ENCODE measurements at regions not wholly inside any gene's neighbourhood (a gene's known extent, or its start where the extent isn't known, plus 50 kb on each side); places are given as distances from the start of the nearest gene placed in this dataset.

- ATAC-seq, result no peak
Observed at GRCh38 chr14:89017417-89017816, 193.0 kb downstream of the TTC8 start.

- ATAC-seq, result no peak
Observed at GRCh38 chr14:89022274-89022673, 197.8 kb downstream of the TTC8 start.

- ATAC-seq, result no peak
Observed at GRCh38 chr14:89024691-89025090, 200.2 kb downstream of the TTC8 start.

- ATAC-seq, result no peak
Observed at GRCh38 chr14:89025561-89026236, 201.2 kb downstream of the TTC8 start.

GRCh38 chr14:89027097-89027740, 202.8 kb downstream of the TTC8 start:
- peak; percentile 87 to 91 for ATAC-seq

GRCh38 chr14:89028462-89029134, 204.1 kb downstream of the TTC8 start:
- no peak for ATAC-seq

- ATAC-seq, result no peak
Observed at GRCh38 chr14:89029961-89030694, 205.7 kb downstream of the TTC8 start.

- no peak for ATAC-seq
Observed at GRCh38 chr14:89030921-89031320, 206.5 kb downstream of the TTC8 start.

GRCh38 chr14:89032086-89032649, 207.7 kb downstream of the TTC8 start:
- no peak for ATAC-seq

- no peak for ATAC-seq
Observed at GRCh38 chr14:89033756-89034155, 209.3 kb downstream of the TTC8 start.

GRCh38 chr14:89036371-89036770, 211.9 kb downstream of the TTC8 start:
- no peak for ATAC-seq

GRCh38 chr14:89037065-89037464, 212.6 kb downstream of the TTC8 start:
- ATAC-seq, result no peak

GRCh38 chr14:89040080-89040459, 215.6 kb downstream of the TTC8 start:
- ATAC-seq, result peak; percentile 13 to 21

GRCh38 chr14:89040460-89041256, 216.2 kb downstream of the TTC8 start:
- peak; percentile 48 to 55 for ATAC-seq

- ATAC-seq, result no peak
Observed at GRCh38 chr14:89041257-89041582, 216.8 kb downstream of the TTC8 start.

GRCh38 chr14:89042021-89042420, 217.6 kb downstream of the TTC8 start:
- ATAC-seq, result no peak

- ATAC-seq, result no peak
Observed at GRCh38 chr14:89053303-89053702, 228.9 kb downstream of the TTC8 start.

- ATAC-seq, result no peak
Observed at GRCh38 chr14:89056394-89056793, 231.9 kb downstream of the TTC8 start.

GRCh38 chr14:89058697-89059096, 234.2 kb downstream of the TTC8 start:
- ATAC-seq, result no peak

GRCh38 chr14:89060191-89060590, 235.7 kb downstream of the TTC8 start:
- no peak for ATAC-seq

GRCh38 chr14:89061696-89062095, 237.2 kb downstream of the TTC8 start:
- ATAC-seq, result no peak

- no peak for ATAC-seq
Observed at GRCh38 chr14:89065879-89066278, 241.4 kb downstream of the TTC8 start.

Data from activated CD4-positive, CD25-positive, alpha-beta regulatory T cell treated with anti-CD3 and anti-CD28 coated beads, Interleukin-2, amount 50 U/mL, for 24 hours (primary cell).